HEK293 (cell line): ENCODE measurements at regions not wholly inside any gene's neighbourhood (a gene's known extent, or its start where the extent isn't known, plus 50 kb on each side); places are given as distances from the start of the nearest gene placed in this dataset.

ENCODE experiments used
- CTCF ChIA-PET: fragments of 350-600 bp; formaldehyde crosslinking; extraction: SDS; loops from one replicate; lab custom pipeline; 2021; ENCODE audit warnings: antibody characterized with exemption; lab: Yijun Ruan, JAX
- POLR2A ChIA-PET: fragments of 300-600 bp; formaldehyde crosslinking; extraction: SDS; loops from one replicate; lab custom pipeline; 2020; ENCODE audit warnings: antibody characterized with exemption, inconsistent platforms; lab: Yijun Ruan, JAX
- H3K27ac ChIP-seq: fragments of 200-500 bp; sonication (Bioruptor generic); 2 replicates; pipeline ENCODE4 v1.5.1; 2014; ENCODE audit warnings: low read depth, low read length, control low read depth, inconsistent platforms; ENCODE audit errors: extremely low read depth
- H3K36me3 ChIP-seq, 2 experiments: fragments of 200-500 bp in 1 of 2; sonication (Bioruptor generic) in 1 of 2; 1 replicate in 1 of 2; 2 replicates in 1 of 2; pipeline ENCODE4 v1.5.1; 2014 to 2017; ENCODE audit warnings: inconsistent platforms in 2 of 2, low read length in 2 of 2; ENCODE audit not compliant: control insufficient read depth in 2 of 2, insufficient read depth in 1 of 2
- H3K4me1 ChIP-seq: fragments of 200-500 bp; sonication (Bioruptor generic); 2 replicates; pipeline ENCODE4 v1.5.1; 2014; ENCODE audit warnings: mild to moderate bottlenecking, low read length, inconsistent platforms; ENCODE audit not compliant: control insufficient read depth, insufficient read depth
- H3K4me3 ChIP-seq: 2 replicates; pipeline ENCODE4 v1.5.1; 2011; ENCODE audit warnings: low read depth, mild to moderate bottlenecking, control low read depth, low read length, moderate library complexity
- H3K9me3 ChIP-seq: fragments of 200-500 bp; sonication (Bioruptor generic); 2 replicates; pipeline ENCODE4 v1.5.1; 2014; ENCODE audit warnings: low read depth, low read length, inconsistent platforms; ENCODE audit not compliant: control insufficient read depth, insufficient read depth
- AEBP2 ChIP-seq: fragments of 450-650 bp; formaldehyde crosslinking; IDR thresholded peaks from 2 replicates; pipeline ENCODE4 v1.5.1; 2016; ENCODE audit warnings: missing biosample characterization, missing genetic modification characterization, borderline replicate concordance
- CTCF ChIP-seq: fragments of 450-650 bp; formaldehyde crosslinking; IDR thresholded peaks from 2 replicates; pipeline ENCODE4 v1.5.1; 2016; ENCODE audit warnings: missing biosample characterization, missing genetic modification characterization
- INSM2 ChIP-seq: fragments of 450-650 bp; formaldehyde crosslinking; IDR thresholded peaks from 2 replicates; pipeline ENCODE4 v1.5.1; 2016; ENCODE audit warnings: missing biosample characterization, missing genetic modification characterization
- MEIS1 ChIP-seq: sonication (generic); formaldehyde crosslinking; IDR thresholded peaks from 2 replicates; pipeline ENCODE4 v1.8.1; 2022; ENCODE audit warnings: missing genetic modification reagents, mild to moderate bottlenecking, borderline replicate concordance
- PRDM1 ChIP-seq: fragments of 450-650 bp; formaldehyde crosslinking; IDR thresholded peaks from 2 replicates; pipeline ENCODE4; 2016; ENCODE audit warnings: missing biosample characterization, missing genetic modification characterization
- PRDM10 ChIP-seq: fragments of 450-650 bp; formaldehyde crosslinking; IDR thresholded peaks from 2 replicates; pipeline ENCODE4 v1.5.1; 2016; ENCODE audit warnings: missing biosample characterization, missing genetic modification characterization
- REPIN1 ChIP-seq: fragments of 450-650 bp; formaldehyde crosslinking; IDR thresholded peaks from 2 replicates; pipeline ENCODE4 v1.5.1; 2017; ENCODE audit warnings: missing biosample characterization, missing genetic modification characterization, low read depth
- TSHZ1 ChIP-seq: fragments of 450-650 bp; formaldehyde crosslinking; IDR thresholded peaks from 2 replicates; pipeline ENCODE4 v1.5.1; 2016; ENCODE audit warnings: missing biosample characterization, missing genetic modification characterization, borderline replicate concordance
- ZFP69B ChIP-seq: fragments of 450-650 bp; formaldehyde crosslinking; IDR thresholded peaks from 2 replicates; pipeline ENCODE4 v1.5.1; 2016; ENCODE audit warnings: missing biosample characterization, missing genetic modification characterization
- ZNF18 ChIP-seq: fragments of 450-650 bp; formaldehyde crosslinking; IDR thresholded peaks from 2 replicates; pipeline ENCODE4 v1.5.1; 2016; ENCODE audit warnings: missing biosample characterization, missing genetic modification characterization
- ZNF366 ChIP-seq: fragments of 450-650 bp; formaldehyde crosslinking; conservative IDR thresholded peaks from 2 replicates; pipeline ENCODE4 v1.5.1; 2016; ENCODE audit warnings: missing biosample characterization, missing genetic modification characterization
- ZNF791 ChIP-seq: fragments of 450-650 bp; formaldehyde crosslinking; IDR thresholded peaks from 2 replicates; pipeline ENCODE4 v1.5.1; 2016; ENCODE audit warnings: missing biosample characterization, missing genetic modification characterization
- ZNF843 ChIP-seq: fragments of 450-650 bp; formaldehyde crosslinking; IDR thresholded peaks from 2 replicates; pipeline ENCODE4 v1.5.1; 2016; ENCODE audit warnings: missing biosample characterization, missing genetic modification characterization
- ZSCAN18 ChIP-seq: fragments of 450-650 bp; formaldehyde crosslinking; IDR thresholded peaks from 2 replicates; pipeline ENCODE4 v1.5.1; 2016; ENCODE audit warnings: missing biosample characterization, missing genetic modification characterization
- ZSCAN30 ChIP-seq: fragments of 450-650 bp; IDR thresholded peaks from 2 replicates; pipeline ENCODE4 v1.5.1; 2018; ENCODE audit warnings: missing biosample characterization, mild to moderate bottlenecking, missing genetic modification characterization, moderate library complexity

GRCh38 chr1:113219828-113220227 lies 146.8 kb downstream of the LRIG2 start:
- TF ChIP-seq ZNF843 = no peak
- TF ChIP-seq AEBP2 (tag by site-specific recombination) = no peak
- TF ChIP-seq INSM2 = no peak
- no peak for TF ChIP-seq ZSCAN30 (tag by site-specific recombination)
- TF ChIP-seq, all 188 proteins: peak for 0
- CTCF ChIA-PET = interaction anchor here (0.7 to 1.0 kb wide), 5 partner anchors 9 to 106 kb away, joined by 3 to 5 read pairs (median 3); no protein-coding TSS in a partner anchor
- Histone ChIP-seq H3K9me3 (no peaks in the 10 kb centered on the region), H3K36me3 (no peaks in the 10 kb centered on the region), H3K27ac (no peak overlapping the region), H3K4me3 (no peak overlapping the region), H3K4me1 (peaks cover 3% of the 10 kb centered on the region; the same call in 1 of the 2 replicates)
- POLR2A ChIA-PET = no interaction called here

- no peaks in the 10 kb centered on the region for H3K36me3 ChIP-seq
- H3K9me3 ChIP-seq = no peaks in the 10 kb centered on the region
- H3K4me3 ChIP-seq = no peak overlapping the region
- no peak for TF ChIP-seq CTCF (tag by site-specific recombination)
- no peak for TF ChIP-seq ZSCAN18 (tag by site-specific recombination)
- TF ChIP-seq PRDM10 (tag by site-specific recombination) = no peak
- TF ChIP-seq REPIN1 (tag by site-specific recombination) = no peak
- no peak for TF ChIP-seq TSHZ1
- peak; percentile 90 for TF ChIP-seq PRDM1
- no peak for TF ChIP-seq ZFP69B
- no peak for TF ChIP-seq MEIS1 (CRISPR knock-in tag)
- TF ChIP-seq ZNF791 (tag by site-specific recombination) = no peak
- TF ChIP-seq ZNF18 (tag by site-specific recombination) = no peak
- peak; percentile 48; the same call in 1 of the 2 replicates for TF ChIP-seq ZNF366
- H3K27ac ChIP-seq = no peak overlapping the region
- ChIA-PET POLR2A (no interaction called here), CTCF (interaction anchor here (0.7 to 1.2 kb wide), 2 partner anchors 11 to 1560 kb away, joined by 3 read pairs; no protein-coding TSS in a partner anchor)
- H3K4me1 ChIP-seq = 0 out of 2 replicates have a peak, but pooled peaks cover 3% of the 10 kb centered on the region
These were observed 150.0 kb downstream of the LRIG2 start for GRCh38 chr1:113223040-113223439.
